SH-SY5Y (cell line): ENCODE measurements at regions not wholly inside any gene's neighbourhood (a gene's known extent, or its start where the extent isn't known, plus 50 kb on each side); places are given as distances from the start of the nearest gene placed in this dataset.

Source experiments
- GATA2 ChIP-seq: IDR thresholded peaks from 2 replicates; pipeline ENCODE4 v1.6.1; 2011; ENCODE audit warnings: mild to moderate bottlenecking, low read depth, low read length
- GATA3 ChIP-seq: IDR thresholded peaks from 2 replicates; pipeline ENCODE4 v1.6.1; 2011; ENCODE audit warnings: low read depth, mild to moderate bottlenecking, low read length, moderate library complexity

DNA sequence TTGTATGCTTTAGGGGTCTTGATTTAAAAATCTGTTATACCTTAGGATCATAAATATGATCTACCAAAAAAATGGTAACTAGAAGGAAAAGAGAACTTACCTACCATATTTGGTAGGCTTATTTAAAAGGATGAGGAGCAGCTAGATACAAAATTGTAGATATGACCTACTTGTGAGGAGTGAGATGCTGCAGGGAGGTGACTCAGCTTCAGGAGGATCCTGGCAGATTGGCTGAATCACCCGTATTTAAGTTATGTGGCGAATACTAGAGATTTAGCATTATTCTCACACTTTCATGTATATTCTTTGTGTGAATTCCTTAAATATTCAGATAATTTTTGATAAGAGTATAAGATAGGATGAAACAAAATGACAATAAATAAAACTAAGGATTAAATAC, 657.3 kb upstream of the LINC00305 start:
- no peak for TF ChIP-seq GATA3
- no peak for TF ChIP-seq GATA2
